Neural progenitor cell (in vitro differentiated cells): ENCODE measurements at regions not wholly inside any gene's neighbourhood (a gene's known extent, or its start where the extent isn't known, plus 50 kb on each side); places are given as distances from the start of the nearest gene placed in this dataset.
A peak's percentile ranks its signal among the peaks of the same experiment; 100 is the strongest.

Experiments used
- DNase-seq: peaks from one replicate; pipeline ENCODE4 v3.0.0-alpha.2; 2016; ENCODE audit warnings: low spot score
- H2AFZ ChIP-seq: fragments of 200-600 bp; sonication (generic); replicated peaks from 2 replicates; pipeline ENCODE4 v1.6.1; 2016; ENCODE audit warnings: antibody characterized with exemption
- H3F3A ChIP-seq: fragments of 200-600 bp; sonication (generic); 2 replicates; pipeline ENCODE4 v1.6.1; 2016; ENCODE audit warnings: antibody characterized with exemption, low read depth
- H3K27ac ChIP-seq: fragments of 200-600 bp; sonication (generic); 2 replicates; pipeline ENCODE4 v1.5.1; 2016; ENCODE audit warnings: mild to moderate bottlenecking
- H3K27me3 ChIP-seq: fragments of 200-600 bp; sonication (generic); 2 replicates; pipeline ENCODE4 v1.6.1; 2016; ENCODE audit warnings: mild to moderate bottlenecking, moderate library complexity
- H3K36me3 ChIP-seq: fragments of 200-600 bp; sonication (generic); 2 replicates; pipeline ENCODE4 v1.5.1; 2016
- H3K4me1 ChIP-seq: fragments of 200-600 bp; sonication (generic); 2 replicates; pipeline ENCODE4 v1.6.1; 2016; ENCODE audit warnings: mixed run types
- H3K4me2 ChIP-seq: fragments of 200-600 bp; sonication (generic); 2 replicates; pipeline ENCODE4 v1.6.1; 2016
- H3K4me3 ChIP-seq: fragments of 200-600 bp; sonication (generic); 2 replicates; pipeline ENCODE4 v1.5.1; 2016
- H3K79me2 ChIP-seq: fragments of 200-600 bp; sonication (generic); 2 replicates; pipeline ENCODE4 v1.6.1; 2016; ENCODE audit warnings: low read depth
- H3K9ac ChIP-seq: fragments of 200-600 bp; sonication (generic); 2 replicates; pipeline ENCODE4 v1.6.1; 2016
- H3K9me3 ChIP-seq: fragments of 200-600 bp; sonication (generic); 2 replicates; pipeline ENCODE4 v1.5.1; 2016; ENCODE audit warnings: low read depth
- H4K20me1 ChIP-seq: fragments of 200-600 bp; sonication (generic); 2 replicates; pipeline ENCODE4 v1.6.1; 2016; ENCODE audit warnings: low read depth
- H3K27ac Mint-ChIP-seq: 3 replicates; pipeline ENCODE4 v1.8.0; 2021; ENCODE audit warnings: mixed read lengths
- H3K27me3 Mint-ChIP-seq: 2 replicates; pipeline ENCODE4 v1.8.0; 2022; ENCODE audit warnings: low read depth, mild to moderate bottlenecking, inconsistent platforms, moderate library complexity, mixed read lengths; ENCODE audit not compliant: insufficient read depth
- H3K36me3 Mint-ChIP-seq: 3 replicates; pipeline ENCODE4 v1.8.0; 2021; ENCODE audit warnings: mixed read lengths
- H3K4me1 Mint-ChIP-seq: 3 replicates; pipeline ENCODE4 v1.8.0; 2021; ENCODE audit warnings: mixed read lengths
- H3K4me3 Mint-ChIP-seq: 3 replicates; pipeline ENCODE4 v1.8.0; 2021; ENCODE audit warnings: mild to moderate bottlenecking, moderate library complexity, mixed read lengths
- H3K9me3 Mint-ChIP-seq: 3 replicates; pipeline ENCODE4 v1.8.0; 2020; ENCODE audit warnings: mixed read lengths
- EZH2 ChIP-seq: fragments of 200-600 bp; sonication (generic); IDR thresholded peaks from 2 replicates; pipeline ENCODE4 v1.6.1; 2017; ENCODE audit warnings: antibody characterized with exemption, mild to moderate bottlenecking, moderate library complexity
- EZH2phosphoT487 ChIP-seq: fragments of 200-600 bp; sonication (generic); IDR thresholded peaks from 2 replicates; pipeline ENCODE4 v1.6.1; 2017; ENCODE audit warnings: antibody characterized with exemption
- TF ChIP-seq, protein P1 (sequence below): fragments of 200-600 bp; sonication (generic); IDR thresholded peaks from 2 replicates; pipeline ENCODE4 v1.5.1; 2017; ENCODE audit warnings: antibody characterized with exemption, mild to moderate bottlenecking

GRCh38 chr5:163222982-163223381, 214.4 kb upstream of the CCNG1 start:
- Mint-ChIP-seq H3K27me3 (no peaks in the 10 kb centered on the region), H3K27ac (no peak overlapping the region), H3K36me3 (no peaks in the 10 kb centered on the region), H3K4me3 (no peak overlapping the region), H3K4me1 (no peaks in the 10 kb centered on the region), H3K9me3 (no peaks in the 10 kb centered on the region)
- H3K4me3 ChIP-seq = no peak overlapping the region
- no peak for DNase-seq
- H3K4me2 ChIP-seq = no peak overlapping the region
- H3K9ac ChIP-seq = no peak overlapping the region
- H3K36me3 ChIP-seq = no peaks in the 10 kb centered on the region
- H3K27me3 ChIP-seq = no peaks in the 10 kb centered on the region
- no peak overlapping the region for H3K27ac ChIP-seq
- no peaks in the 10 kb centered on the region for H3K4me1 ChIP-seq
- no peaks in the 10 kb centered on the region for H3F3A ChIP-seq
- H2AFZ ChIP-seq = no peak overlapping the region
- H4K20me1 ChIP-seq = no peaks in the 10 kb centered on the region
- TF ChIP-seq, protein P1, sequence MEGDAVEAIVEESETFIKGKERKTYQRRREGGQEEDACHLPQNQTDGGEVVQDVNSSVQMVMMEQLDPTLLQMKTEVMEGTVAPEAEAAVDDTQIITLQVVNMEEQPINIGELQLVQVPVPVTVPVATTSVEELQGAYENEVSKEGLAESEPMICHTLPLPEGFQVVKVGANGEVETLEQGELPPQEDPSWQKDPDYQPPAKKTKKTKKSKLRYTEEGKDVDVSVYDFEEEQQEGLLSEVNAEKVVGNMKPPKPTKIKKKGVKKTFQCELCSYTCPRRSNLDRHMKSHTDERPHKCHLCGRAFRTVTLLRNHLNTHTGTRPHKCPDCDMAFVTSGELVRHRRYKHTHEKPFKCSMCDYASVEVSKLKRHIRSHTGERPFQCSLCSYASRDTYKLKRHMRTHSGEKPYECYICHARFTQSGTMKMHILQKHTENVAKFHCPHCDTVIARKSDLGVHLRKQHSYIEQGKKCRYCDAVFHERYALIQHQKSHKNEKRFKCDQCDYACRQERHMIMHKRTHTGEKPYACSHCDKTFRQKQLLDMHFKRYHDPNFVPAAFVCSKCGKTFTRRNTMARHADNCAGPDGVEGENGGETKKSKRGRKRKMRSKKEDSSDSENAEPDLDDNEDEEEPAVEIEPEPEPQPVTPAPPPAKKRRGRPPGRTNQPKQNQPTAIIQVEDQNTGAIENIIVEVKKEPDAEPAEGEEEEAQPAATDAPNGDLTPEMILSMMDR = no peak
- TF ChIP-seq EZH2 = no peak
- no peak for TF ChIP-seq EZH2phosphoT487
- H3K9me3 ChIP-seq = no peaks in the 10 kb centered on the region
- H3K79me2 ChIP-seq = no peaks in the 10 kb centered on the region

DNA sequence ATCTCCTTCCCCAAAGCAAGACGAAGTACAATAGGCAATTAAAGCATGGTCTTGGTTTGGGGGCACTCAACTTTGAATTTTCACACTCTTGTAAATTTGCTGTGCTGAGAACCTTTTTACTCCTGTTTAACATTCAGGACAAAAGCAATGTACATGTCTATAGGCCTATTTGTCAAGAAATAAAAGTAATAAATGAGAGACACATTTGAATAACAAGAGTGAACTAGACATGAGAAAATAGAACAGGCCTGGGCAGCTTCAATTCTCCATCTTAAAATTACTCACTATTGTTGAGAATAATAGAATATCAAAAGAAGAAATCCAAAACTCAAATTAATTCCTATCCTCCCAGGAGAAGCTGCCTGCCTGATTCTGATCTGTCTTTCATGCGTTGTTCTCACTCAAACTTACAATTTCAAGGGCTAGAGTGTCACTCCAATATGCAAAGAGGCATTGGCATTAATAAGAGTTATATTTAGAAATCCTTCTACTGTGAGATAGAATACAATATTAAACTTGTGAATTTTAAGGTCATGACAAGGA, 192.9 kb upstream of the CCNG1 start:
- H3K36me3 ChIP-seq = no peaks in the 10 kb centered on the region
- no peaks in the 10 kb centered on the region for H3K4me1 ChIP-seq
- Mint-ChIP-seq H3K9me3 (no peaks in the 10 kb centered on the region), H3K4me1 (no peaks in the 10 kb centered on the region), H3K4me3 (no peak overlapping the region), H3K36me3 (no peaks in the 10 kb centered on the region), H3K27ac (no peak overlapping the region), H3K27me3 (no peaks in the 10 kb centered on the region)
- H3K9me3 ChIP-seq = no peaks in the 10 kb centered on the region
- H3K4me2 ChIP-seq = no peak overlapping the region
- H3K27me3 ChIP-seq = no peaks in the 10 kb centered on the region
- no peaks in the 10 kb centered on the region for H3F3A ChIP-seq
- DNase-seq = no peak
- TF ChIP-seq EZH2 (no peak), EZH2phosphoT487 (no peak)
- TF ChIP-seq, protein P1 = no peak
- no peaks in the 10 kb centered on the region for H4K20me1 ChIP-seq
- H3K79me2 ChIP-seq = no peaks in the 10 kb centered on the region
- no peak overlapping the region for H3K9ac ChIP-seq
- H3K4me3 ChIP-seq = no peak overlapping the region
- H2AFZ ChIP-seq = no peak overlapping the region
- H3K27ac ChIP-seq = no peak overlapping the region

- H3K4me3 ChIP-seq = no peak overlapping the region
- no peaks in the 10 kb centered on the region for H3K79me2 ChIP-seq
- no peaks in the 10 kb centered on the region for H3K4me1 Mint-ChIP-seq
- no peak overlapping the region for H3K4me3 Mint-ChIP-seq
- no peak overlapping the region for H3K27ac Mint-ChIP-seq
- no peak overlapping the region for H3K9ac ChIP-seq
- H4K20me1 ChIP-seq = no peaks in the 10 kb centered on the region
- peak; percentile 10 for DNase-seq
- no peaks in the 10 kb centered on the region for H3K9me3 ChIP-seq
- no peak overlapping the region for H3K27ac ChIP-seq
- no peaks in the 10 kb centered on the region for H3K36me3 Mint-ChIP-seq
- no peak overlapping the region for H2AFZ ChIP-seq
- TF ChIP-seq, protein P1 = no peak
- no peak for TF ChIP-seq EZH2
- no peaks in the 10 kb centered on the region for H3K27me3 Mint-ChIP-seq
- no peaks in the 10 kb centered on the region for H3K27me3 ChIP-seq
- no peaks in the 10 kb centered on the region for H3K36me3 ChIP-seq
- H3F3A ChIP-seq = no peaks in the 10 kb centered on the region
- H3K4me2 ChIP-seq = no peak overlapping the region
- no peaks in the 10 kb centered on the region for H3K9me3 Mint-ChIP-seq
- H3K4me1 ChIP-seq = no peaks in the 10 kb centered on the region
These were observed 191.8 kb upstream of the CCNG1 start for GRCh38 chr5:163245584-163245983.
